ENCODE measurements at regions not wholly inside any gene's neighbourhood (a gene's known extent, or its start where the extent isn't known, plus 50 kb on each side); places are given as distances from the start of the nearest gene placed in this dataset.

GRCh38 chr5:128671943-128672342, 133.9 kb upstream of the FBN2 start:
- no peak for TF ChIP-seq EZH2 (IDR thresholded peaks at IDR 0.05; ENCODE audit: insufficient read depth, poor library complexity, severe bottlenecking)
- TF ChIP-seq EZH2phosphoT487 (IDR thresholded peaks at IDR 0.05; ENCODE audit: insufficient read depth, low read depth) = no peak
- Histone ChIP-seq H3K79me2 (ENCODE audit: insufficient read depth) (no peaks in the 10 kb centered on the region), H3K27me3 (replicated peaks; ENCODE audit: insufficient read depth) (no peaks in the 10 kb centered on the region), H3K4me1 (ENCODE audit: insufficient read depth) (no peaks in the 10 kb centered on the region), H3K4me3 (no peak overlapping the region), H3K4me2 (ENCODE audit: unreplicated experiment) (no peak overlapping the region), H3F3A (ENCODE audit: insufficient read depth) (no peaks in the 10 kb centered on the region), H3K9ac (no peak overlapping the region), H4K20me1 (ENCODE audit: insufficient read depth) (no peaks in the 10 kb centered on the region), H3K36me3 (ENCODE audit: low read depth) (no peaks in the 10 kb centered on the region), H3K9me3 (ENCODE audit: low read depth) (no peaks in the 10 kb centered on the region), H3K27ac (no peak overlapping the region), H2AFZ (no peak overlapping the region), H3K9me2 (ENCODE audit: insufficient read depth) (no peaks in the 10 kb centered on the region)
- in situ Hi-C loops (cut with MboI) = no loop called here
- DNase-seq = peak; percentile 12
- WGBS, 2 experiments (ENCODE audit: low coverage in 1 of 2, low lambda C conversion rate in 2 of 2, missing lambda C conversion rate in 2 of 2) = 5 to 6% methylated on average over 2 of the region's 2 CpGs

DNA sequence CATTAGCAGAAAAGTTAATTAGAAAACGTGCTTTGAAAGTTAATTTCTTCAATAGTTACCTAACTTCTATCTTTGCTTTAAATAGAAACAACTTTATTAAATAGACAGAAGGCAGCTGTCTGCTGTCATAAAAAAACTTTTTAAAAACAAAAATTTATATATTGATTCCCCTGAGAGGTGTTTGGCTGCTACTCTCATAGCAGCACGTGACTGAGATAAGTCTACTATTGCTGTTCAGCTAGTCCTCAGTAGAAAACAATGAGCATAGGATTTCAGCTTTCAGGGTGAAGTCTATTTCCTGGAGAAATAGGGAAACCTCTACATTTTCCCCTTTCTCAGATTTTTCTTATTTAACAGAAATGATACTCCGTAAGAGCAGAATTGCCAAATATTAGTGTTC, 135.0 kb upstream of the FBN2 start:
- 58 to 59% methylated on average over 3 of the region's 3 CpGs for WGBS, 2 experiments (ENCODE audit: low coverage in 1 of 2, low lambda C conversion rate in 2 of 2, missing lambda C conversion rate in 2 of 2)
- no peak for DNase-seq
- Histone ChIP-seq H3K4me3 (no peak overlapping the region), H3K4me1 (ENCODE audit: insufficient read depth) (no peaks in the 10 kb centered on the region), H3K4me2 (ENCODE audit: unreplicated experiment) (no peak overlapping the region), H2AFZ (no peak overlapping the region), H3K36me3 (ENCODE audit: low read depth) (no peaks in the 10 kb centered on the region), H4K20me1 (ENCODE audit: insufficient read depth) (no peaks in the 10 kb centered on the region), H3K79me2 (ENCODE audit: insufficient read depth) (no peaks in the 10 kb centered on the region), H3K9ac (no peak overlapping the region), H3K27me3 (replicated peaks; ENCODE audit: insufficient read depth) (no peaks in the 10 kb centered on the region), H3F3A (ENCODE audit: insufficient read depth) (no peaks in the 10 kb centered on the region), H3K9me2 (ENCODE audit: insufficient read depth) (no peaks in the 10 kb centered on the region), H3K27ac (no peak overlapping the region), H3K9me3 (ENCODE audit: low read depth) (no peaks in the 10 kb centered on the region)
- TF ChIP-seq EZH2phosphoT487 (IDR thresholded peaks at IDR 0.05; ENCODE audit: insufficient read depth, low read depth) (no peak), EZH2 (IDR thresholded peaks at IDR 0.05; ENCODE audit: insufficient read depth, poor library complexity, severe bottlenecking) (no peak)
- in situ Hi-C loops (cut with MboI) = no loop called here

GRCh38 chr5:128673411-128673957, 135.4 kb upstream of the FBN2 start:
- H3K36me3 ChIP-seq (ENCODE audit: low read depth) = no peaks in the 10 kb centered on the region
- no peaks in the 10 kb centered on the region for H3K9me2 ChIP-seq (ENCODE audit: insufficient read depth)
- no peaks in the 10 kb centered on the region for H3K4me1 ChIP-seq (ENCODE audit: insufficient read depth)
- no peak for TF ChIP-seq EZH2phosphoT487 (IDR thresholded peaks at IDR 0.05; ENCODE audit: insufficient read depth, low read depth)
- TF ChIP-seq EZH2 (IDR thresholded peaks at IDR 0.05; ENCODE audit: insufficient read depth, poor library complexity, severe bottlenecking) = no peak
- no peaks in the 10 kb centered on the region for H3K9me3 ChIP-seq (ENCODE audit: low read depth)
- H3K9ac ChIP-seq = no peak overlapping the region
- no peak overlapping the region for H3K27ac ChIP-seq
- H2AFZ ChIP-seq = no peak overlapping the region
- DNase-seq = no peak
- in situ Hi-C loops (cut with MboI) = no loop called here
- H3F3A ChIP-seq (ENCODE audit: insufficient read depth) = no peaks in the 10 kb centered on the region
- no peaks in the 10 kb centered on the region for H4K20me1 ChIP-seq (ENCODE audit: insufficient read depth)
- no peak overlapping the region for H3K4me2 ChIP-seq (ENCODE audit: unreplicated experiment)
- 40 to 48% methylated on average over 1 of the region's 1 CpG for WGBS, 2 experiments (ENCODE audit: low coverage in 1 of 2, low lambda C conversion rate in 2 of 2, missing lambda C conversion rate in 2 of 2)
- H3K27me3 ChIP-seq (replicated peaks; ENCODE audit: insufficient read depth) = no peaks in the 10 kb centered on the region
- no peaks in the 10 kb centered on the region for H3K79me2 ChIP-seq (ENCODE audit: insufficient read depth)
- H3K4me3 ChIP-seq = no peak overlapping the region

- H3K79me2 ChIP-seq (ENCODE audit: insufficient read depth) = no peaks in the 10 kb centered on the region
Observed at GRCh38 chr5:128673970-128674369, 135.9 kb upstream of the FBN2 start.

More at GRCh38 chr5:128673970-128674369, 135.9 kb upstream of the FBN2 start:
- no peaks in the 10 kb centered on the region for H3K4me1 ChIP-seq (ENCODE audit: insufficient read depth)
- no peaks in the 10 kb centered on the region for H3K27me3 ChIP-seq (replicated peaks; ENCODE audit: insufficient read depth)
- no peak overlapping the region for H3K4me3 ChIP-seq
- no peaks in the 10 kb centered on the region for H3K36me3 ChIP-seq (ENCODE audit: low read depth)
- no peak overlapping the region for H3K27ac ChIP-seq
- H3K9me3 ChIP-seq (ENCODE audit: low read depth) = no peaks in the 10 kb centered on the region
- H2AFZ ChIP-seq = no peak overlapping the region
- no peak for TF ChIP-seq EZH2phosphoT487 (IDR thresholded peaks at IDR 0.05; ENCODE audit: insufficient read depth, low read depth)
- no peak for TF ChIP-seq EZH2 (IDR thresholded peaks at IDR 0.05; ENCODE audit: insufficient read depth, poor library complexity, severe bottlenecking)
- H3K9me2 ChIP-seq (ENCODE audit: insufficient read depth) = no peaks in the 10 kb centered on the region
- WGBS, 2 experiments (ENCODE audit: low coverage in 1 of 2, low lambda C conversion rate in 2 of 2, missing lambda C conversion rate in 2 of 2) = 65 to 72% methylated on average over 3 of the region's 3 CpGs
- H3K4me2 ChIP-seq (ENCODE audit: unreplicated experiment) = no peak overlapping the region
- no peak overlapping the region for H3K9ac ChIP-seq
- in situ Hi-C loops (cut with MboI) = no loop called here
- DNase-seq = no peak
- no peaks in the 10 kb centered on the region for H3F3A ChIP-seq (ENCODE audit: insufficient read depth)
- H4K20me1 ChIP-seq (ENCODE audit: insufficient read depth) = no peaks in the 10 kb centered on the region
